NCI-H345 treated with DMSO at 0.1 percent for 48 hours (cell line): ENCODE measurements at regions not wholly inside any gene's neighbourhood (a gene's known extent, or its start where the extent isn't known, plus 50 kb on each side); places are given as distances from the start of the nearest gene placed in this dataset.
A peak's percentile ranks its signal among the peaks of the same experiment; 100 is the strongest.
"Not testable (repeated sequence)": the region's sequence is repeated elsewhere in the genome, so short reads cannot be mapped to it uniquely, and the experiment has no call there.

Source experiments
- DNase-seq: peaks from one replicate; lab custom pipeline; 2025; ENCODE audit not compliant: unreplicated experiment; lab: John Stamatoyannopoulos, UW

DNA sequence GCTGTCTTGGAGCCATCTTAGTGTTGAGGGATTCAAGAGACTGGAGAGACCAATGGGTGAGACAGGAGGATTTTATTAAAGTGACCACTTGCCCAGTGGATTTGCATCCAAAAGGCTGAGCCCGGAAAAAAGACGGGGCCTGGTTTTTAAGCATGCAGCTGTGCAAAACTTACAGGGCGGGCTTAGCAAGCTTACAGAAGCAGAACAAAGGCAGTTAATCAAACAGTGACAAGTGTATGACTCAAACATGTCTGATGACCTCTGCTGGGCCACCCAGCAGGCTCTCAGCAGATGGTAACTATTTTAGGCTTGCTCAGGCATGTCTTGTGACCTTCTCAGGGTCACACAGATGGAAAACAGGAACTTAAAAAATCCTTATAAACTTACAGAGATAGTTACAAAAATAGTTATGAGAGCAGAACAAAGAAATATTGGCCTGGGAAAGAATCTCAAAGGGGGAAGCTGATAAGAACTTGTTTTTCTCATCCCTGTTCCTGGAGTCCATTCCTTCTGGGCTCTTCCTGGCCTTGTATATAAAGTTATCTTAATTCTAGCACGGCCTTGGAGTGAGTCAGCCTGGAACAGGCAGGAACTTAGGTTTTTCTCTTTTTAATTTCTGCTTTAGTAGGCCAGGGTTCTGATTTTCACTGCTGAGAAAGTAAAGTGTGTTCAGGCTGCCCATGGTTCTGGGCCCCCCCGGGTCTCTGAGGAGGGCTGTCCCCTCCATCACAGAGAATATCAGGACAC is 141.3 kb downstream of the CCDC74A start:
- not testable (repeated sequence) for DNase-seq

- not testable (repeated sequence) for DNase-seq
These were observed 144.3 kb downstream of the CCDC74A start for GRCh38 chr2:131671841-131672470.

DNA sequence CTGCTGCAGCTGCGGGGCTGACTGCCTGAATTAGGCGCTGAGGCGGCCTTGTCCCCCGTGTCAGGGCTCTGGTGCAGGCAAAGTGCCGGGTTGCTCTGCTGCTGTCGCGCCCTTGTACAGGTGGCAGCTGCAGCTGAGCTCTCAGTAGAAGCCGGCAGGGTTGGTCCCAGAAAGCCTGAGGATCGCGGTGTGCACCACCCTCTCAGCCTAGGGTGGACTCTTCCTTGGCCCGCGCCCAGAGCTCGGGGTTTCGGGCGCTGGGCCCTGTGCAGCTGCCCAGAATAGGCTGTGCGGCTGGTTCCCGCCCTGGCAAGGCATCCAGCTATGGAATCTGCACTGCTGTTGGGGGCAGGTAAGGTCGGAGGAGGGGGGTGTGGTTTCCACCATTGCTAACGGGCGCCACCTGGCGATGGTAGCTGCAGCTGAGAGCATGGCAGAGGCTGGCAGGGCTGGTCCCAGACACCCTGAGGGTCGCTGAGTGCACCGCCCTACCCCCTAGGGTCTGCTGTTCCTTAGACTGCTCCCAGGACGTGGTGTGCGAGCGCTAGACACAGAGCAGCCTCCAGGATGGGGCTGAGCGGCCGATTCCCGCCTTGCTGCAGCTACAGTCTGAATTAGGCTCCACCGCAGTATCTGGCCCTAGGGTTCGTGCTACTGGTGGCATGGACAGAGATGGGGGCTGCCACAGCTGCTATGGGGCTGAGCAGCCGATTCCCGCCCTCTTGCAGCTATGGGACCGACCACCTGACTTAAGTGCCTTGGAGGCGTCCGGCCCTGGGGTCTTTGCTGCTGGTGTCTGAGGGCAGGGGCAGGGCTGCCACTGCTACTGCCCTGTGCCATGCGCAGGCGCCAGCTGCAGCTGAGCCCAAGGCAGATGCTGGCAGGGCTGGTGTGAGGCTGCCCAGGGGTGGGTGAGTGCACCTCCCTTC is 145.0 kb downstream of the CCDC74A start:
- DNase-seq = peak; percentile 54

DNA sequence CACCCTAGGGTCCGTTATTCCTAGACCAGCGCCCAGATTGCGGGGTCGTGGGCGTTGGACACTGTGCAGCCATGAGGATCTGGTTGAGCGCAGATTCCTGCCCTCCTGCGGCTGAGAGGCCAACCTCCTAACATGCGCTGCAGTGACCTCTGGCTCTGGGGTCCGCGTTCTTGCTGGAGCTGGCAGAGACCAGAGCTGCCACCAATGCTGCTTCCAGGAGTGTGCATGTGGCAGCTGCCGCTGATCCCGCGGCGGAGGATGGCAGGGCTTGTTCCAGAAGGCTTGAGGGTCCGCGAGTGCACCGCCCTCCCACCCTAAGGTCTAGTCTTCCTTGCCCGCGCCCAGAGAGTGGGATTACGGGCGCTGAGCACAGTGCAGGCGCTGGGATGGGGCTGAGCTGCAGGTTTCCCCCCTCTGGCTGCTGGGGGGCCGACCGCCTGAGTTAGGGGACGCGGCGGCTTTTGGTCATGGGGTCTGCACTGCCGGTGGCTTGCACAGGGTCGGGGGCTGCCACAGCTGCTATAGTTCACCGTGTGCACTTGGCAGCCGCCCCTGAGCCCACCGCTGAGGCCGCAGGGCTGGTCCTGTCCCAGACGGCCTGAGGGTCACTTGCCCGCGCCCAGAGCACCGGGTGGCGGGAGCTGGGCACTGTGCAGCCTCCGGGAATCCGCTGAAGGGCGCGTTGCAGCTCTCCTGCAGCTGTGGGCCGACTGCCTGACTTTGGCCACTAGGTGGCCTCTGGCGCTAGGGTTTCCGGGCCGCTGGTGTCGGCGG is 145.9 kb downstream of the CCDC74A start:
- DNase-seq = peak; percentile 64

- DNase-seq = no peak
These were observed 146.5 kb downstream of the CCDC74A start for GRCh38 chr2:131674174-131674507.

- not testable (repeated sequence) for DNase-seq
These were observed 154.0 kb downstream of the CCDC74A start for GRCh38 chr2:131681611-131682121.

DNA sequence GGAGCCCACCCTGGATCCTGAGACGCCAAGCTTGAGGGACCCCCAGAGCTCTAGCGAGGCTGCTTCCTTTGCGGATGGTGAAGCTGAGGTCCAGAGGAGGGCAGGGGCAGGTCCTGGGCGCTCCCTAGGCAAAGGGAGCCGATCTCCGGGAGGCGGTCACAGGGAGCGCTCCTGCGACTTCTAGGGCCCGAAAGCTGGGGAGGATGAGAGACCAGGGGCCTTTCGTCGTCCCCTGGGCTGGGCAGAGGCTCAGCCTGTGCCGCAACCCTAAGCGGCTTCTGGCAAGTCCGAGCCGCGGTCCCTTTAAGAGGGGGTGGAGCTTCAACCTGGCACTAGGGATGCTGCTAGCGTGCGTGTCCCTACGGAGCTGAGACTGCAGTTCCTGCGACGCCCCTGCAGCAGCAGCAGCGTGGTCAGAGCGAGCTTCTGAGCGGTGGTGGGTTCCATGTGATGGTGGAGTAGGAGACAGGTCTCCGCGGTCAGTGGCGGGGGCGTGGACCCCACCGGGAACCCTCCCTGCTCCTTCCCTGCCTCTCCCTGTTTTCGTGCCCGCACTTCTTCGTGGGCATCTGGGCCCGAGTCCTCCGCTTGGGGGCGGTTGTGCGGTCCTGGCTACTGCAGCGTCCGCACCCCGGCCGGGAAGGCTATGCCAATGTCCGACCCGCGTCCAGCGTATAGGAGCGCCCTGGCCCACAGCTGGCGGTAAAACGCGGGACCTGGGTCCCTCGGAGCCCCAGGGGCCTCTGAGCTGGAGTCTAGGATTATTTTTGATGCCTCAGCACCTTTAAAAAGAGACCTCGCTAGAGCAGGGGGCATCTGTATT is 154.6 kb downstream of the CCDC74A start:
- peak; percentile 77 for DNase-seq

DNA sequence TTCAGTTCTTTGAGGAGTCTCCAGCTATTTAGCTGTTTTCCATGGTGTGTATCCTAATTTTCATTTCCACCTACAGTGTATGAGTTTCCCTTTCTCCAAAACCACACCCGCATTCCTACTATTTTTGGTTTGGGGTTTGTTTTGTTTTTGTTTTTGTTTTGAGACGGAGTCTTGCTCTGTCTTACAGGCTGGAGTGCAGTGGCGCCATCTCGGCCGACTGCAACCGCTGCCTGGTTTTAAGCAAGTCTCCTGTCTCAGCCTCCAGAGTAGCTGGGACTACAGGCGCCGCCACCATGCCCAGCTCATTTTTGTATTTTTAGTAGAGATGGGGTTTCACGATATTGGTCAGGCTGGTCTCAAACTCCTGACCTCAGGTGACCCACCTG is 155.2 kb downstream of the CCDC74A start:
- DNase-seq = peak; percentile 21

GRCh38 chr2:131684631-131685316 is 157.1 kb downstream of the CCDC74A start:
- DNase-seq = not testable (repeated sequence)

GRCh38 chr2:131686164-131686893 is 158.6 kb downstream of the CCDC74A start:
- DNase-seq = not testable (repeated sequence)

GRCh38 chr2:131686894-131687238 is 159.2 kb downstream of the CCDC74A start:
- DNase-seq = not testable (repeated sequence)

DNA sequence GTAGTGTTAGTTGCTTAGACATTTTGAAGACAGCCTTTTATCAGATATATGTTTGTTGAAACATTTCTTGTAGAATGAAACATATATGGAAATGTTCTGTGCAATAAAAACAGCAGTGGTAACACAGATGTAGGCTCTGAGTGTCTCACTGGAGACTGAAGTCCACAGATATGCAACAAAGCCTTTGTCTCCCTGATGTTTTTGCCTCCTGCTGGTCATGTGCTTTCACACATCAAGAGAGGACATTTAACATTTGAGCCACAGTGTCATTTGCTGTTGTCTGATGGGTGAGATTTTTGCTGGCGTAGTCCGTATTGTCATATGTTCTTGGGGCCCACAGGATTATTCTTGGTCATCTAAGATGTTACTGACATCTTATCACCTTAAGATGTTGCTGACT is 161.4 kb downstream of the CCDC74A start:
- DNase-seq = not testable (repeated sequence)

DNA sequence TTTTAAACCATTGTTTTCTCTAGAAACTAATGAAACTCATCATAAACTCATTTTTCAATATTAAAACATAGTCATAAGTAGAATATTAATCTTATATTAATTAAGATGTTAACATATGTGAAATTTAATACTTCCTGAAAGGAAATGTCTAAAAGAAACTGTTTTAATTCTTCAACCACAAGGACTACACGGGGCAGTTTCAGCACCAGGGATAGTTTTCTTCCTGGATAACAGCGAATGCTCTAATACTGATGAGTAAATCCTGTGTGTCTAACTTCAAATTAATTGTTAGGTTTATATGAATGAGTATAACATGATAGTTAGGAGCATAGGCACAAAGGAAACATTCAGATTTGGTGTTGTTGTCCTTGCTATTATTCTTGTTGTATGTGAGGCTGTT is 183.6 kb downstream of the CCDC74A start:
- not testable (repeated sequence) for DNase-seq

GRCh38 chr2:131717907-131718306 is 190.2 kb downstream of the CCDC74A start:
- not testable (repeated sequence) for DNase-seq

GRCh38 chr2:131721163-131721562 is 193.5 kb downstream of the CCDC74A start:
- not testable (repeated sequence) for DNase-seq

GRCh38 chr2:131722256-131722655 is 194.6 kb downstream of the CCDC74A start:
- DNase-seq = not testable (repeated sequence)

GRCh38 chr2:131724019-131724418 is 196.3 kb downstream of the CCDC74A start:
- no peak for DNase-seq

GRCh38 chr2:131728451-131728850 is 200.8 kb downstream of the CCDC74A start:
- not testable (repeated sequence) for DNase-seq

GRCh38 chr2:131733530-131733929 is 205.8 kb downstream of the CCDC74A start:
- not testable (repeated sequence) for DNase-seq
